Upper lobe of right lung (tissue), 1 donor: ENCODE measurements at regions not wholly inside any gene's neighbourhood (a gene's known extent, or its start where the extent isn't known, plus 50 kb on each side); places are given as distances from the start of the nearest gene placed in this dataset.

Experiments used
- ATAC-seq: fragments of 200-7000 bp; cut with Tn5 transposase; one replicate; pipeline ENCODE4 v1.9.1; 2020; ENCODE audit warnings: mild to moderate bottlenecking, moderate library complexity
- DNase-seq: peaks from one replicate; pipeline ENCODE4 v3.0.0-alpha.2; 2020
- H3K27ac ChIP-seq: fragments of 200-600 bp; one replicate; pipeline ENCODE4 v1.8.0; 2022
- H3K27me3 ChIP-seq: fragments of 200-600 bp; one replicate; pipeline ENCODE4 v1.8.0; 2022; ENCODE audit warnings: mild to moderate bottlenecking
- H3K36me3 ChIP-seq: fragments of 200-600 bp; one replicate; pipeline ENCODE4 v1.8.0; 2022
- H3K4me1 ChIP-seq: fragments of 200-600 bp; one replicate; pipeline ENCODE4 v1.8.0; 2022
- H3K4me3 ChIP-seq: fragments of 200-600 bp; one replicate; pipeline ENCODE4 v1.8.0; 2022; ENCODE audit warnings: mild to moderate bottlenecking
- H3K9me3 ChIP-seq: fragments of 200-600 bp; one replicate; pipeline ENCODE4 v1.8.0; 2022
- intact Hi-C: fragments of 100-400 bp; cut with DNase I; formaldehyde crosslinking; loops from one replicate; pipeline ENCODE4 v1.11.0; 2022
- TF ChIP-seq, protein P1 (sequence below): fragments of 200-600 bp; IDR thresholded peaks from one replicate; pipeline ENCODE4 v1.8.0; 2022; ENCODE audit warnings: antibody characterized with exemption
- donor health status: DM: no; HTN: yes; CAD: no; lungs with severe emphysema.

DNA sequence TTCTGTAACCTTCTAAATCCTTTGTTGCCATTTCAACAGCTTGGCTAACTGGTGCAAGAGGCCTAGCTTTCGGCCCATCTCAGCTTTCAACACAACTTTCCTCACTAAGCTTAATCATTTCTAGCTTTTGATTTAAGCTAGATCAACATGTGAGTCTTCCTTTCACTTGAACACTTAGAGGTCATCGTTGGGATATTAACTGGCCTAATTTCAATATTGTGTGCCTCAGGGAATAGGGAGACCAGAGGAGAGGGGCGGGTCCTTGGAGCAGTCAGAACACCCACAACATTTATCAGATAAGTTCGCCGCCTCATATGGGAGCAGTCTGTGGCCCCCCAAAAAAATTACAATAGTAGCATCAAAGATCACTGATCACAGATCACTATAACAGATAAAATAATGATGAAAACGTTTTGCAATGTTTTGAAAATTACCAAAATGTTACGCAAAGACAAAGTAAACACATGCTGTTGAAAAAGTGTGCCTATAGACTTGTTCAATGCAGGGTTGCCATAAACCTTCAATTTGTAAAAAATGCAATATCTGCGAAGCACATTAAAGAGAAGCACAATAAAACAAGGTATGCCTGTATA lies 66.8 kb upstream of the PCSK1 start:
- Histone ChIP-seq H3K4me1 (no peaks in the 10 kb centered on the region), H3K4me3 (no peak overlapping the region), H3K9me3 (no peaks in the 10 kb centered on the region), H3K27me3 (no peaks in the 10 kb centered on the region), H3K36me3 (no peaks in the 10 kb centered on the region), H3K27ac (no peak overlapping the region)
- TF ChIP-seq, protein P1, sequence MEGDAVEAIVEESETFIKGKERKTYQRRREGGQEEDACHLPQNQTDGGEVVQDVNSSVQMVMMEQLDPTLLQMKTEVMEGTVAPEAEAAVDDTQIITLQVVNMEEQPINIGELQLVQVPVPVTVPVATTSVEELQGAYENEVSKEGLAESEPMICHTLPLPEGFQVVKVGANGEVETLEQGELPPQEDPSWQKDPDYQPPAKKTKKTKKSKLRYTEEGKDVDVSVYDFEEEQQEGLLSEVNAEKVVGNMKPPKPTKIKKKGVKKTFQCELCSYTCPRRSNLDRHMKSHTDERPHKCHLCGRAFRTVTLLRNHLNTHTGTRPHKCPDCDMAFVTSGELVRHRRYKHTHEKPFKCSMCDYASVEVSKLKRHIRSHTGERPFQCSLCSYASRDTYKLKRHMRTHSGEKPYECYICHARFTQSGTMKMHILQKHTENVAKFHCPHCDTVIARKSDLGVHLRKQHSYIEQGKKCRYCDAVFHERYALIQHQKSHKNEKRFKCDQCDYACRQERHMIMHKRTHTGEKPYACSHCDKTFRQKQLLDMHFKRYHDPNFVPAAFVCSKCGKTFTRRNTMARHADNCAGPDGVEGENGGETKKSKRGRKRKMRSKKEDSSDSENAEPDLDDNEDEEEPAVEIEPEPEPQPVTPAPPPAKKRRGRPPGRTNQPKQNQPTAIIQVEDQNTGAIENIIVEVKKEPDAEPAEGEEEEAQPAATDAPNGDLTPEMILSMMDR, result no peak
- intact Hi-C loops, result no loop called here
- DNase-seq, result no peak
- ATAC-seq, result no peak

DNA sequence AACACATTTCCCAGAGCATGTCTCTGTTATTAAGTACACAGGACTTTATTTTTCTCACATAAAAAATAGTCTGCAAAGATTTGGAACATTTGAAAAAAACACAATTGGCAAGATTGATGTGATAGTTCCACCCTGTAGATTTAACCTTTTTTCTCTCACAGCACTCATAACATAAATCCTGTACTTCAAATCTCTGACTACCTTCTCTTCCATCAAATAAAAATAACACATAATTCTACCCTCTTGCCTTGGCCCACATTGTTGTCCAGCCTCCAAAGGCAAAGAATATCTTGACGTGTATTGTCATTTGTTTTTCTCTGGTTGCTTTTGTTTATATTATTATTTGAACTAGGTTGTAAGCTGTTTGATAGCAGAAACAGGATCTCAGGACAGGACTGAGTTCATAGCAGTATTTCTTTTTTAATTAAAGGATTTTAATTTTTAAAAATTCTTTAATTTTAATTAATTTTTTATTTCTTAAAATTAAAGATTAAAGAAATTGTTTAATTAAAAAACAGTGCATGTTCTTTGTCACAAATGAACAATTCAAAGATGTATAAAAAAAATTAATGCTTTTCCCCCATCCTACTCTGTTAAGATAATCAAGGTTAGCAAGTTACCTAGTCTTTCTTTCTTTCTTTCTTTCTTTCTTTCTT lies 69.1 kb upstream of the PCSK1 start:
- Histone ChIP-seq H3K27ac (no peak overlapping the region), H3K4me1 (no peaks in the 10 kb centered on the region), H3K36me3 (no peaks in the 10 kb centered on the region), H3K4me3 (no peak overlapping the region), H3K27me3 (no peaks in the 10 kb centered on the region), H3K9me3 (no peaks in the 10 kb centered on the region)
- TF ChIP-seq, protein P1, result no peak
- intact Hi-C loops, result no loop called here
- ATAC-seq (no peak), DNase-seq (no peak)

DNA sequence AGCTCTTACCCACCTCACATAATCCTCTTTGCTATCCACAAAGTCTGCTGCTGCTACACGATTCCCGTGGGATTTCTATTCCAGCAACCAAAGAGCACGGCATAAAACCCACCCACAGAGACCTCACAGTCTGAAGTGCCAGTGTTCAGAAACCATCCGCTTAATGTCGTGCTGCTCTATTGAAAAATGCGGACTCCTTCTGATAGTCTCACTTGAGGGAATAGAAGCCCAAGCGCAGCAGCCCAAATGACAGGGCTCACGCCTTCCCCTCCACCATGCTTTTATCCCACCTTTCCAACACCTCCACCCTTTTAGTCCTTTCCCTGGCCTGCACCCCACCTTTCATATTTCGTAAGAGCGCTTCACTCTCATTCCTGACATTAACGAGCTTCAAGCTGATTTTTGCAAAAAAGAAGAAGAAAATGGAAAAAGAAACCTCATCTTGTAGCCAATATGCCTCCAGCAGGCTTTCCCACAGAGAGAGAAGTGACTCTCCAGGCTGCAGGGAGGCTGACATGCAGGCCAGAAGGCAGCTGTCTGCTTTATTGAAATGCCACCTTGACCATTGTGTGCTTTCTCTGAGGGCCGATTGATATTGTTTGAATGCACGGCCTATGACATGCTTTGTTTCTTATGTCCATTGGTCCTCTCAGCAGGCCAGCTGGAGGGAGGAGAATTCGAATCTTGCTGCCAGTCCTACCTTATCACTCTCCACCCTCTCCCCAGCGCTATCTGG lies 70.6 kb upstream of the PCSK1 start:
- no peak overlapping the region for H3K27ac ChIP-seq
- no peak for DNase-seq
- H3K4me1 ChIP-seq, result no peaks in the 10 kb centered on the region
- ATAC-seq, result no peak
- H3K36me3 ChIP-seq, result no peaks in the 10 kb centered on the region
- TF ChIP-seq, protein P1, result no peak
- H3K4me3 ChIP-seq, result no peak overlapping the region
- no peaks in the 10 kb centered on the region for H3K27me3 ChIP-seq
- intact Hi-C loops, result no loop called here
- no peaks in the 10 kb centered on the region for H3K9me3 ChIP-seq

DNA sequence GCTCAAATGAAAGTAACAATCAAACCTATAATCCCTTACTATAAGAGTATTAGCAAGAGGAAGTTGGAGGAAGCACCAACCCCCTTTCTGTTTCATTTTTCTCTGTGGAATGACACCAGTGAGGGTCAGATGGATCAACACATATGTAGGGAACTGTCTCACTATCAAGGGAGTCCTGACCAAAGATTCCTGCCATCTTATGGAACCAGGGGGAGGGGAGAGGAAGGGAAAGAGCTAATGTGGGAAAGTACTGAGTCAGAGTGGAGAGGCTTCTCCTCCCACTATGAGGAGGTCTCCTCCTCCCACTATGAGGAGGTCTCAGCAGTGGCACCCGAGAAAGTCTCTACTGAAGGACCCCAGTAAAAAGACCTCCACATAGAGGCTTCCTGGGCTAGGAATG lies 73.3 kb upstream of the PCSK1 start:
- no peak for ATAC-seq
- intact Hi-C loops, result no loop called here

DNA sequence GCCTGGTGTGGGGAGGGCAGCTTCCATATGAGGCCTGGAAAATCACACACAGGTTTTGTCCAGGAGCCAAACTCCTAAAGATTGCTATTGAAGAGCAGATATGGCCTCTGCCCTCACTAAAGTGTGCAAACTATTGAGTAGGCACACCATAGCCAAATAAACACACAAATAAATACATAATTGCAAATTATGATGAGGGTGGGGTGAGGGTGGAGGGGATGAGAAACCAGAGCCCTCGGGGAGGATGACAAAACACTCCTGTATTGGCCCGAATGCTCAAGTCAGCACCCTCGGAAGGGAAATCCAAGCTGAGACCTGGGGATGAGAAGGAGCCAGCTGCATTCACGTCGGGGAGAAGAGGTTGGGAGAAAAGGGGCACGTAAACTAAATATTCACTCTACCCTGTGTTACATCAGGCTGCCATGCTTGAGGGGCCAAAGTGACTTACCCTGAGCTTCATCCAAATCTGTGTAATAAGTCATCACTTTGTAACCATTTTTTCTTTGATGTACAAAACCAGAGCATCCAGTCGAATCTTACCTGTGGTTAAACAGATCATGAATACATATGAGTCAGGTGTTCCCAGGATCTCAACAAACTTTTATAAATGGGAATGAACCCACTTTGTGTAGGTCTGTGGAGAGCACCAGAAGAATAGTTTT lies 73.9 kb upstream of the PCSK1 start:
- Histone ChIP-seq H3K27me3 (no peaks in the 10 kb centered on the region), H3K4me1 (no peaks in the 10 kb centered on the region), H3K27ac (no peak overlapping the region), H3K36me3 (no peaks in the 10 kb centered on the region), H3K4me3 (no peak overlapping the region), H3K9me3 (no peaks in the 10 kb centered on the region)
- ATAC-seq (no peak), DNase-seq (no peak)
- intact Hi-C loops, result no loop called here
- TF ChIP-seq, protein P1, result no peak

More for the DNA sequence above, 73.3 kb upstream of the PCSK1 start:
- H3K27me3 ChIP-seq, result no peaks in the 10 kb centered on the region
- DNase-seq, result no peak
- H3K27ac ChIP-seq, result no peak overlapping the region
- no peaks in the 10 kb centered on the region for H3K9me3 ChIP-seq
- no peaks in the 10 kb centered on the region for H3K4me1 ChIP-seq
- H3K4me3 ChIP-seq, result no peak overlapping the region
- TF ChIP-seq, protein P1, result no peak
- H3K36me3 ChIP-seq, result no peaks in the 10 kb centered on the region
